HL-60 (cell line): ENCODE measurements at regions not wholly inside any gene's neighbourhood (a gene's known extent, or its start where the extent isn't known, plus 50 kb on each side); places are given as distances from the start of the nearest gene placed in this dataset.

Experiments used
- SPI1 ChIP-seq: IDR thresholded peaks from 2 replicates; pipeline ENCODE4 v1.6.1; 2012; ENCODE audit warnings: low read depth, mild to moderate bottlenecking, borderline replicate concordance
- TF ChIP-seq, protein P1 (sequence below): IDR thresholded peaks from one replicate; pipeline ENCODE4 v1.5.1; 2011; ENCODE audit warnings: low read length, control low read depth, inconsistent platforms; ENCODE audit not compliant: insufficient read depth

DNA sequence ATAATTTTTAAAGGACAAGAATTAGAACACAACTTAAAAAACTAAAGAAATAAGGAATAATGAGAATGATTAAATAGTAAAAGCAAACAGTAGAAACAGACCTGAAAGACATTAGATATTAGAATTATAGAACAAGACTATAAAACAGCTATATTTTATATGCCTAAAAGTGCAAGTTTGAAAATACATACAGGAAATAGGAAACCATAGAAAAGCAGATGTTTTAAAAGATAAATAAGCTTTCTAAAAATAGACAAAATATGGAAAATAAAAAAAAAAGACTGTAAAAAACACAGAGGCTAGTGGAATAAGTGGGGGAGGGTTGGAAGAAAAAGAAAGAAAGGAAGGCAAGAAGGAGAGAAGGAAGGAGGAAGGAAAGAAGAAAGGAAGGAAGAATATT, 407.3 kb downstream of the IDS start:
- TF ChIP-seq, protein P1, sequence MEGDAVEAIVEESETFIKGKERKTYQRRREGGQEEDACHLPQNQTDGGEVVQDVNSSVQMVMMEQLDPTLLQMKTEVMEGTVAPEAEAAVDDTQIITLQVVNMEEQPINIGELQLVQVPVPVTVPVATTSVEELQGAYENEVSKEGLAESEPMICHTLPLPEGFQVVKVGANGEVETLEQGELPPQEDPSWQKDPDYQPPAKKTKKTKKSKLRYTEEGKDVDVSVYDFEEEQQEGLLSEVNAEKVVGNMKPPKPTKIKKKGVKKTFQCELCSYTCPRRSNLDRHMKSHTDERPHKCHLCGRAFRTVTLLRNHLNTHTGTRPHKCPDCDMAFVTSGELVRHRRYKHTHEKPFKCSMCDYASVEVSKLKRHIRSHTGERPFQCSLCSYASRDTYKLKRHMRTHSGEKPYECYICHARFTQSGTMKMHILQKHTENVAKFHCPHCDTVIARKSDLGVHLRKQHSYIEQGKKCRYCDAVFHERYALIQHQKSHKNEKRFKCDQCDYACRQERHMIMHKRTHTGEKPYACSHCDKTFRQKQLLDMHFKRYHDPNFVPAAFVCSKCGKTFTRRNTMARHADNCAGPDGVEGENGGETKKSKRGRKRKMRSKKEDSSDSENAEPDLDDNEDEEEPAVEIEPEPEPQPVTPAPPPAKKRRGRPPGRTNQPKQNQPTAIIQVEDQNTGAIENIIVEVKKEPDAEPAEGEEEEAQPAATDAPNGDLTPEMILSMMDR = no peak
- no peak for TF ChIP-seq SPI1
